A673 (cell line): ENCODE measurements at regions not wholly inside any gene's neighbourhood (a gene's known extent, or its start where the extent isn't known, plus 50 kb on each side); places are given as distances from the start of the nearest gene placed in this dataset.

ENCODE experiments used
- BruUV-seq: library from RNA; stranded (reverse); fragments of 400-500 nt; replicated peaks from 2 replicates; lab custom pipeline; 2021; lab: Mats Ljungman, UMichigan
- CTCF ChIA-PET: fragments of 300-600 bp; sonication (Branson Sonifier 250); formaldehyde crosslinking; loops from one replicate; lab custom pipeline; 2022; ENCODE audit warnings: antibody characterized with exemption; lab: Charles Lee
- POLR2A ChIA-PET: fragments of 300-600 bp; sonication (Branson Sonifier 250); formaldehyde crosslinking; loops from one replicate; lab custom pipeline; 2022; ENCODE audit warnings: antibody characterized with exemption; ENCODE audit not compliant: low non-redundant PET; lab: Charles Lee
- DNase-seq: peaks from one replicate; pipeline ENCODE4 v3.0.0-alpha.2; 2015; ENCODE audit warnings: low spot score
- H3K27ac ChIP-seq: fragments of 200-600 bp; sonication (generic); 2 replicates; pipeline ENCODE4 v1.5.1; 2016; ENCODE audit warnings: mixed run types, low read depth, mild to moderate bottlenecking, mixed read lengths, antibody characterized with exemption, low read length; ENCODE audit not compliant: poor library complexity, severe bottlenecking
- H3K27me3 ChIP-seq: fragments of 200-600 bp; sonication (generic); replicated peaks from 2 replicates; pipeline ENCODE4 v1.6.1; 2017; ENCODE audit warnings: mixed run types, low read depth, mild to moderate bottlenecking, mixed read lengths, antibody characterized with exemption, low read length; ENCODE audit not compliant: insufficient read depth, poor library complexity
- H3K36me3 ChIP-seq: fragments of 200-600 bp; sonication (generic); 2 replicates; pipeline ENCODE4 v1.6.1; 2016; ENCODE audit warnings: mixed run types, mild to moderate bottlenecking, mixed read lengths, antibody characterized with exemption, low read length; ENCODE audit not compliant: insufficient read depth, poor library complexity, severe bottlenecking
- H3K4me1 ChIP-seq: fragments of 200-600 bp; sonication (generic); 2 replicates; pipeline ENCODE4 v1.6.1; 2017; ENCODE audit warnings: mixed run types, mild to moderate bottlenecking, mixed read lengths, antibody characterized with exemption, low read length; ENCODE audit not compliant: insufficient read depth, poor library complexity, severe bottlenecking
- H3K4me3 ChIP-seq: fragments of 200-600 bp; sonication (generic); 2 replicates; pipeline ENCODE4 v1.5.1; 2016; ENCODE audit warnings: low read depth, mixed run types, mild to moderate bottlenecking, mixed read lengths, low read length; ENCODE audit not compliant: poor library complexity, severe bottlenecking
- H3K9me3 ChIP-seq: fragments of 200-600 bp; sonication (generic); 2 replicates; pipeline ENCODE4 v1.6.1; 2016; ENCODE audit warnings: mixed run types, low read depth, mild to moderate bottlenecking, mixed read lengths, antibody characterized with exemption, low read length; ENCODE audit not compliant: poor library complexity, severe bottlenecking
- CTCF ChIP-seq: fragments of 300-800, 200-600 bp; sonication (generic); conservative IDR thresholded peaks from 2 replicates; pipeline ENCODE4 v1.5.1; 2017; ENCODE audit warnings: low read depth, mild to moderate bottlenecking, antibody characterized with exemption, low read length, moderate library complexity, mixed read lengths
- EZH2 ChIP-seq: fragments of 200-600 bp; sonication (generic); IDR thresholded peaks from 2 replicates; pipeline ENCODE4 v1.6.1; 2017; ENCODE audit warnings: borderline replicate concordance, low read depth, mild to moderate bottlenecking, mixed read lengths, antibody characterized with exemption, low read length; ENCODE audit not compliant: poor library complexity, severe bottlenecking
- intact Hi-C: fragments of 100-400 bp; cut with micrococcal nuclease; formaldehyde crosslinking; loops from one replicate; pipeline ENCODE4 v1.10.0; 2022; ENCODE audit not compliant: unreplicated experiment

- no TSS peak for BruUV-seq
- intact Hi-C loops: no loop called here
- H3K27me3 ChIP-seq: peaks cover 7% of the 10 kb centered on the region
- H3K4me3 ChIP-seq: no peak overlapping the region
- H3K27ac ChIP-seq: no peak overlapping the region
- CTCF ChIA-PET: no interaction called here
- POLR2A ChIA-PET: no interaction called here
- no peak for DNase-seq
- TF ChIP-seq EZH2: no peak
- no peak for TF ChIP-seq CTCF
- no peaks in the 10 kb centered on the region for H3K4me1 ChIP-seq
- no peaks in the 10 kb centered on the region for H3K9me3 ChIP-seq
- H3K36me3 ChIP-seq: no peaks in the 10 kb centered on the region
Measured at GRCh38 chr1:209080170-209080781, 503.2 kb upstream of the CAMK1G start.

GRCh38 chr1:209086486-209087192 is 496.9 kb upstream of the CAMK1G start:
- no peak overlapping the region for H3K4me3 ChIP-seq
- intact Hi-C loops: no loop called here
- BruUV-seq: no TSS peak
- H3K4me1 ChIP-seq: no peaks in the 10 kb centered on the region
- no peak for TF ChIP-seq EZH2
- no peak for TF ChIP-seq CTCF
- no peaks in the 10 kb centered on the region for H3K9me3 ChIP-seq
- CTCF ChIA-PET: no interaction called here
- POLR2A ChIA-PET: no interaction called here
- no peaks in the 10 kb centered on the region for H3K36me3 ChIP-seq
- peaks cover 7% of the 10 kb centered on the region for H3K27me3 ChIP-seq
- H3K27ac ChIP-seq: no peak overlapping the region
- DNase-seq: no peak

GRCh38 chr1:209094384-209094783 is 489.1 kb upstream of the CAMK1G start:
- Histone ChIP-seq H3K27me3 (peaks cover 11% of the 10 kb centered on the region), H3K9me3 (no peaks in the 10 kb centered on the region), H3K27ac (no peak overlapping the region), H3K36me3 (no peaks in the 10 kb centered on the region), H3K4me1 (no peaks in the 10 kb centered on the region), H3K4me3 (no peak overlapping the region)
- ChIA-PET CTCF (no interaction called here), POLR2A (no interaction called here)
- intact Hi-C loops: no loop called here
- BruUV-seq: no TSS peak
- TF ChIP-seq CTCF (no peak), EZH2 (no peak)
- DNase-seq: no peak
